Spleen (tissue), 7 donors: ENCODE measurements at regions not wholly inside any gene's neighbourhood (a gene's known extent, or its start where the extent isn't known, plus 50 kb on each side); places are given as distances from the start of the nearest gene placed in this dataset.

Experiments
- CTCF ChIP-seq, 11 experiments: fragments of 200-600 bp in 7 of 11; fragments of 450-650 bp in 4 of 11; sonication (generic) in 4 of 11; IDR thresholded peaks in 8 of 11; conservative IDR thresholded peaks in 3 of 11; 1 replicate in 7 of 11; 2 replicates in 4 of 11; pipeline versions ENCODE4 v1.4.0 to v1.8.0; 2016 to 2021; ENCODE audit warnings: antibody characterized with exemption in 11 of 11, inconsistent platforms in 4 of 11, mild to moderate bottlenecking in 1 of 11
- POLR2AphosphoS5 ChIP-seq, 3 donors: sonication (generic); formaldehyde crosslinking; IDR thresholded peaks; one replicate each; pipeline ENCODE4 v1.5.1; 2017; ENCODE audit warnings: antibody characterized with exemption in 3 of 3
- donor health status: DM: no; HTN: no; CAD: no; lungs with moderate emphysema.
- donor health status: DM: no; HTN: no; CAD: no.
- donor health status: DM: no; HTN: no; CAD: no.

GRCh38 chr14:53213761-53214160 lies 60.6 kb upstream of the DDHD1 start:
- TF ChIP-seq CTCF (IDR thresholded peaks at IDR 0.05 in 8 of 11, conservative IDR thresholded peaks at IDR 0.05 in 3 of 11) (no peak), POLR2AphosphoS5 (IDR thresholded peaks at IDR 0.05) (no peak)
